ENCODE measurements at regions not wholly inside any gene's neighbourhood (a gene's known extent, or its start where the extent isn't known, plus 50 kb on each side); places are given as distances from the start of the nearest gene placed in this dataset.

- H3K4me3 Mint-ChIP-seq: no peak overlapping the region
- H3K36me3 Mint-ChIP-seq (ENCODE audit: low read depth): no peaks in the 10 kb centered on the region
- Histone ChIP-seq H3K4me1 (ENCODE audit: insufficient read depth, low read length) (no peaks in the 10 kb centered on the region), H3K36me3 (ENCODE audit: insufficient read depth, low read length) (no peaks in the 10 kb centered on the region), H3K4me3 (ENCODE audit: low read length) (no peak overlapping the region), H3K27ac (ENCODE audit: low read depth in 1 of 2, low read length in 2 of 2) (no peak overlapping the region), H3K27me3 (ENCODE audit: control insufficient read depth in 1 of 2, insufficient read depth in 2 of 2, low read length in 2 of 2) (no peaks in the 10 kb centered on the region), H3K9me3 (ENCODE audit: control insufficient read depth in 1 of 2, insufficient read depth in 1 of 2, low read length in 2 of 2) (peaks cover 5% of the 10 kb centered on the region in 2 experiments)
- no peaks in the 10 kb centered on the region for H3K4me1 Mint-ChIP-seq (ENCODE audit: low read depth)
- DNase-seq (no peak), ATAC-seq (ENCODE audit: poor library complexity) (no peak)
- peaks cover 22% of the 10 kb centered on the region for H3K9me3 Mint-ChIP-seq
- ChIA-PET CTCF (no interaction called here), POLR2A (no interaction called here)
- H3K27ac Mint-ChIP-seq: no peak overlapping the region
- intact Hi-C loops (cut with DNase I, micrococcal nuclease): no loop called here
- no peaks in the 10 kb centered on the region for H3K27me3 Mint-ChIP-seq
- TF ChIP-seq CTCF (IDR thresholded peaks at IDR 0.05): no peak
Observed at GRCh38 chr12:78600541-78600940, 264.0 kb upstream of the SYT1 start.

GRCh38 chr12:78611504-78611903 lies 253.1 kb upstream of the SYT1 start:
- ATAC-seq (ENCODE audit: poor library complexity): no peak
- Histone ChIP-seq H3K4me1 (ENCODE audit: insufficient read depth, low read length) (no peaks in the 10 kb centered on the region), H3K27ac (ENCODE audit: low read depth in 1 of 2, low read length in 2 of 2) (no peak overlapping the region), H3K4me3 (ENCODE audit: low read length) (no peak overlapping the region), H3K27me3 (ENCODE audit: control insufficient read depth in 1 of 2, insufficient read depth in 2 of 2, low read length in 2 of 2) (no peaks in the 10 kb centered on the region), H3K9me3 (ENCODE audit: control insufficient read depth in 1 of 2, insufficient read depth in 1 of 2, low read length in 2 of 2) (peaks cover 4 to 8% of the 10 kb centered on the region in 2 experiments), H3K36me3 (ENCODE audit: insufficient read depth, low read length) (no peaks in the 10 kb centered on the region)
- DNase-seq: no peak
- H3K27me3 Mint-ChIP-seq: no peaks in the 10 kb centered on the region
- intact Hi-C loops (cut with DNase I, micrococcal nuclease): no loop called here
- ChIA-PET CTCF (no interaction called here), POLR2A (no interaction called here)
- peaks cover 5% of the 10 kb centered on the region for H3K9me3 Mint-ChIP-seq
- no peak for TF ChIP-seq CTCF (IDR thresholded peaks at IDR 0.05)
- H3K4me3 Mint-ChIP-seq: no peak overlapping the region
- no peaks in the 10 kb centered on the region for H3K36me3 Mint-ChIP-seq (ENCODE audit: low read depth)
- no peak overlapping the region for H3K27ac Mint-ChIP-seq
- no peaks in the 10 kb centered on the region for H3K4me1 Mint-ChIP-seq (ENCODE audit: low read depth)

- peaks cover 5% of the 10 kb centered on the region for H3K9me3 Mint-ChIP-seq
- Histone ChIP-seq H3K9me3 (ENCODE audit: control insufficient read depth in 1 of 2, insufficient read depth in 1 of 2, low read length in 2 of 2) (peaks cover 4 to 8% of the 10 kb centered on the region in 2 experiments), H3K27me3 (ENCODE audit: control insufficient read depth in 1 of 2, insufficient read depth in 2 of 2, low read length in 2 of 2) (no peaks in the 10 kb centered on the region), H3K4me1 (ENCODE audit: insufficient read depth, low read length) (no peaks in the 10 kb centered on the region), H3K4me3 (ENCODE audit: low read length) (no peak overlapping the region), H3K36me3 (ENCODE audit: insufficient read depth, low read length) (no peaks in the 10 kb centered on the region), H3K27ac (ENCODE audit: low read depth in 1 of 2, low read length in 2 of 2) (no peak overlapping the region)
- ATAC-seq (ENCODE audit: poor library complexity): no peak
- no peak overlapping the region for H3K27ac Mint-ChIP-seq
- no peaks in the 10 kb centered on the region for H3K27me3 Mint-ChIP-seq
- H3K36me3 Mint-ChIP-seq (ENCODE audit: low read depth): no peaks in the 10 kb centered on the region
- POLR2A ChIA-PET: no interaction called here
- intact Hi-C loops (cut with DNase I, micrococcal nuclease): no loop called here
- CTCF ChIA-PET: no interaction called here
- H3K4me3 Mint-ChIP-seq: no peak overlapping the region
- no peaks in the 10 kb centered on the region for H3K4me1 Mint-ChIP-seq (ENCODE audit: low read depth)
- DNase-seq: no peak
- TF ChIP-seq CTCF (IDR thresholded peaks at IDR 0.05): no peak
Observed at GRCh38 chr12:78612190-78612589, 252.4 kb upstream of the SYT1 start.
